ENCODE measurements at regions not wholly inside any gene's neighbourhood (a gene's known extent, or its start where the extent isn't known, plus 50 kb on each side); places are given as distances from the start of the nearest gene placed in this dataset.

GRCh38 chr10:75295868-75296441 lies 60.2 kb upstream of the COMTD1 start:
- DNase-seq (ENCODE audit: low read depth in 1 of 2, low spot score in 1 of 2): no peak
- H3K9me3 ChIP-seq: no peaks in the 10 kb centered on the region
- ChIA-PET CTCF (interaction anchor here (0.5 to 5.2 kb wide), 13 partner anchors 9 to 981 kb away, joined by 3 to 38 read pairs (median 4); no protein-coding TSS in a partner anchor), POLR2A (interaction anchor here (2.3 kb wide), 1 partner anchor 106 kb away, joined by 9 read pairs; the partner anchor contains the start of gene ZNF503)
- no peak for FAIRE-seq
- WGBS (ENCODE audit: missing lambda C conversion rate): 87% methylated on average over 10 of the region's 10 CpGs
- TF ChIP-seq REST (IDR thresholded peaks at IDR 0.05) (no peak), HMGXB4 (CRISPR knock-in tag; IDR thresholded peaks at IDR 0.05; ENCODE audit: borderline replicate concordance) (no peak), HOXA7 (CRISPR knock-in tag; IDR thresholded peaks at IDR 0.05) (no peak), RFX5 (IDR thresholded peaks at IDR 0.05) (no peak), SREBF2 (IDR thresholded peaks at IDR 0.05) (no peak), RNF2 (IDR thresholded peaks at IDR 0.05; ENCODE audit: borderline replicate concordance, low read depth) (no peak), MAFK (IDR thresholded peaks at IDR 0.05; ENCODE audit: partially characterized antibody) (no peak), POLR2AphosphoS2 (conservative IDR thresholded peaks at IDR 0.05; ENCODE audit: low read length) (no peak), KDM1A (IDR thresholded peaks at IDR 0.05; ENCODE audit: low read depth) (no peak), RAD21 (conservative IDR thresholded peaks at IDR 0.05 in 1 of 2, IDR thresholded peaks at IDR 0.05 in 1 of 2) (no peak), MAZ (IDR thresholded peaks at IDR 0.05; ENCODE audit: borderline replicate concordance, low read depth, low read length) (no peak), CBX8 (IDR thresholded peaks at IDR 0.05) (no peak), FOSL2 (IDR thresholded peaks at IDR 0.05) (no peak), FOSL2 (CRISPR knock-in tag; IDR thresholded peaks at IDR 0.05) (no peak), TP53 (CRISPR knock-in tag; IDR thresholded peaks at IDR 0.05) (no peak), POLR2A (IDR thresholded peaks at IDR 0.05; ENCODE audit: low read length) (no peak), TFCP2L1 (CRISPR knock-in tag; IDR thresholded peaks at IDR 0.05) (no peak), HDAC2 (IDR thresholded peaks at IDR 0.05) (no peak), EHMT2 (IDR thresholded peaks at IDR 0.05; ENCODE audit: low read depth) (no peak), RARB (CRISPR knock-in tag; IDR thresholded peaks at IDR 0.05) (no peak), CTCF (IDR thresholded peaks at IDR 0.05) (no peak)
- H3K27ac ChIP-seq: peak overlapping the region; percentile 84 to 93; a peak in 5 of 6 replicates
- ATAC-seq: no peak
- H3K4me2 ChIP-seq: peak overlapping the region; percentile 100
- peaks cover 22% of the 10 kb centered on the region for H3K4me1 ChIP-seq
- H3K4me3 ChIP-seq: peak overlapping the region; percentile 86; the same call in 1 of the 3 replicates

All from A549 (cell line).